ENCODE measurements at regions not wholly inside any gene's neighbourhood (a gene's known extent, or its start where the extent isn't known, plus 50 kb on each side); places are given as distances from the start of the nearest gene placed in this dataset.
"Not testable (repeated sequence)": the region's sequence is repeated elsewhere in the genome, so short reads cannot be mapped to it uniquely, and the experiment has no call there.

DNA sequence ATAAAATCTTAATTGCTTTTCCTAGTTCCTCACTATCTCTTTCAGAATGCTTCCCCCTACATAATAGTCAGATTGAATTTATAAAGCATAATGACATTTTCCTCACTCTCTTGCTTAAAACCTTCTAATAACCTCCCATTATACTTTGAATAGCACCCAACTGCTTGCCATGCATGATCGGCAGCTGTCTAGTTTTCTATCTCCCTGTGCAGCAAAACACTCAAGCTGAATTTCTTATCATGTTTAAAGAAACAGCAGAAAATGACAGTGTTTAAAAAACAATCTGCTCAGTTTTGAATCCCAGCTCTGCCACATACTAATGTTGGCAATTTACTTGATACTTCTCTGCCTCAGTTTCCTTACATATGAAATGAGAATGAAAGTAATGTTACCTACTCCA lies 947.1 kb upstream of the HS3ST1 start:
- Histone ChIP-seq H3K4me1 (ENCODE audit: control insufficient read depth, insufficient read depth, low read length) (no peaks in the 10 kb centered on the region), H3K27me3 (ENCODE audit: control insufficient read depth, insufficient read depth, low read length) (no peaks in the 10 kb centered on the region), H3K36me3 (ENCODE audit: control insufficient read depth, insufficient read depth, low read length) (no peaks in the 10 kb centered on the region), H3K4me3 (ENCODE audit: low read length) (no peak overlapping the region), H3K9me3 (ENCODE audit: control insufficient read depth, low read depth, low read length) (no peaks in the 10 kb centered on the region), H3K27ac (ENCODE audit: low read length) (no peak overlapping the region)
- DNase-seq, result no peak
- 100% methylated on average over 1 of the region's 1 CpG for WGBS (ENCODE audit: insufficient coverage, low lambda C conversion rate)

DNA sequence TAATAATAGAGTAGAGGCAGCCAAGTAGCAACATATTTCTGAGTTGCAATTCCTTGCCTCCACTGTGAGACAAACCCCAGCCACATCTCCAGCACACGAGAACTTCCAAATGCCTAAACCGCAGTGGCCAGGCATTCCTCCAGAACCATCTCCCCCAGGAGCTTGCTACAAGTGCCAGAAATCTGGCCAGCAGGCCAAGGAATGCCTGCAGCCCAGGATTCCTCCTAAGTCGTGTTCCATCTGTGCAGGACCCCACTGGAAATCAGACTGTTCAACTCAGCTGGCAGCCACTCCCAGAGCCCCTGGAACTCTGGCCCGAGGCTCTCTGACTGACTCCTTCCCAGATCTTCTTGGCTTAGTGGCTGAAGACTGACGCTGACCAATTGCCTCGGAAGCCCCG lies 937.2 kb upstream of the HS3ST1 start:
- WGBS (ENCODE audit: insufficient coverage, low lambda C conversion rate), result no CpG with 5 or more reads among the region's 7 CpGs
- not testable (repeated sequence) for H3K27me3 ChIP-seq (ENCODE audit: control insufficient read depth, insufficient read depth, low read length); H3K4me3 ChIP-seq (ENCODE audit: low read length); H3K27ac ChIP-seq (ENCODE audit: low read length); H3K9me3 ChIP-seq (ENCODE audit: control insufficient read depth, low read depth, low read length); DNase-seq; H3K4me1 ChIP-seq (ENCODE audit: control insufficient read depth, insufficient read depth, low read length); H3K36me3 ChIP-seq (ENCODE audit: control insufficient read depth, insufficient read depth, low read length)

DNA sequence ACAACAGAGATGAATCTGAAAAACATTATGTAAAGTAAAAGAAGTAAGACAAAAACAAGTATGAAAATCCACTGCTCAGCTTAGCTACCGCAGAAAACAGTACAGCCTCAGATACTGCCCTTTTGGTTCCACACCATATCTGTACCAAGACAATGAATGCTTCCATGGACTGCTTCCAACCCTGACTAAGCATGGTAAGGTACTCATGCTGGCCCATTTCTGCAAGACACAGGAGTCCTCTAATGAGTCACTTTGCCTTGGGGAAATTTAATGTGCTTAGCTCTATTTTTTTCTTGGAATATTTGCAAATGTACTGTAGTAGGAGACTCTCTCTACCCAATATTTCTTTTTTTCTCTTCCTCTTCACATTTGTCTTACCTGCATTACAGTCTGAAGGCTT lies 931.7 kb upstream of the HS3ST1 start:
- no peaks in the 10 kb centered on the region for H3K27me3 ChIP-seq (ENCODE audit: control insufficient read depth, insufficient read depth, low read length)
- WGBS (ENCODE audit: insufficient coverage, low lambda C conversion rate), result no CpG with 5 or more reads among the region's 1 CpG
- no peak overlapping the region for H3K4me3 ChIP-seq (ENCODE audit: low read length)
- H3K36me3 ChIP-seq (ENCODE audit: control insufficient read depth, insufficient read depth, low read length), result no peaks in the 10 kb centered on the region
- no peaks in the 10 kb centered on the region for H3K9me3 ChIP-seq (ENCODE audit: control insufficient read depth, low read depth, low read length)
- no peak overlapping the region for H3K27ac ChIP-seq (ENCODE audit: low read length)
- DNase-seq, result no peak
- no peaks in the 10 kb centered on the region for H3K4me1 ChIP-seq (ENCODE audit: control insufficient read depth, insufficient read depth, low read length)

DNA sequence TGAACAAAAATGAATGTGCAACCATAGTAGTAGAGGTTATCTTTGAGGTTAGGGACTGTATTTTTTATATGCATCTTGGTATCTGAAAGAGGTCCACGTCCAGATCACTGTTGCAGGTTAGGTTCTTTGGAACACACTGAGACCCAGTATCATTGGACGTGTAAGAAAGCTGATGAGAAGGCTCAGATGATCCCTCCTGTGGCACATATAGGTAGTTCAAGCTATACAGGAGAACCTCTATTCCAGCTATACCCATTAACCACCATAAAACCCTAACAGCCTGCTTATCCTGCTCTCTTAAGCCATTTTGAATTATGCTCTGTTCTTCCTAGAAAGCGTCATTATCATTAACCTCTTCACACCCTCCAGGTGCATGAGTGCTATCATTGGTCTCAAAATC lies 930.7 kb upstream of the HS3ST1 start:
- H3K9me3 ChIP-seq (ENCODE audit: control insufficient read depth, low read depth, low read length), result no peaks in the 10 kb centered on the region
- no peak overlapping the region for H3K27ac ChIP-seq (ENCODE audit: low read length)
- H3K36me3 ChIP-seq (ENCODE audit: control insufficient read depth, insufficient read depth, low read length), result no peaks in the 10 kb centered on the region
- H3K4me1 ChIP-seq (ENCODE audit: control insufficient read depth, insufficient read depth, low read length), result no peaks in the 10 kb centered on the region
- H3K27me3 ChIP-seq (ENCODE audit: control insufficient read depth, insufficient read depth, low read length), result no peaks in the 10 kb centered on the region
- H3K4me3 ChIP-seq (ENCODE audit: low read length), result no peak overlapping the region
- WGBS (ENCODE audit: insufficient coverage, low lambda C conversion rate), result 67% methylated on average over 1 of the region's 3 CpGs
- peak in 1 of 2 donors; percentile 8 for DNase-seq

DNA sequence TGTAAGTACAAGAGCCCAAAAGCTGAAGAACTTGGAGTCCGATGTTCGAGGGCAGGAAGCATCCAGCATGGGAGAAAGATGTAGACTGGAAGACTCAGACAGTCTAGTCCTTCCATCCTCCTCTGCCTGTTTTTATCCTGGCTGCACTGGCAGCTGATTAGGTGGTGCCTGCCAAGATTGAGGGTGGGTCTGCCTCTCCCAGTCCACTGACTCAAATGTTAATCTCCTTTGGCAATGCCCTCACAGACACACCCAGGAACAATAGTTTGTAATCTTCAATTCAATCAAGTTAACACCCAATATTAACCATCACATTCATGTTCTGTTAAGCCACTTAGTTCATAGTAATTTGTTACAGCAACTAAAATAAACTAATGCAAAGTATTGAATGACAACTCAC lies 904.4 kb upstream of the HS3ST1 start:
- no CpG with 5 or more reads among the region's 2 CpGs for WGBS (ENCODE audit: insufficient coverage, low lambda C conversion rate)
- not testable (repeated sequence) for H3K4me1 ChIP-seq (ENCODE audit: control insufficient read depth, insufficient read depth, low read length); H3K27ac ChIP-seq (ENCODE audit: low read length); H3K36me3 ChIP-seq (ENCODE audit: control insufficient read depth, insufficient read depth, low read length); H3K9me3 ChIP-seq (ENCODE audit: control insufficient read depth, low read depth, low read length); H3K4me3 ChIP-seq (ENCODE audit: low read length); H3K27me3 ChIP-seq (ENCODE audit: control insufficient read depth, insufficient read depth, low read length); DNase-seq

DNA sequence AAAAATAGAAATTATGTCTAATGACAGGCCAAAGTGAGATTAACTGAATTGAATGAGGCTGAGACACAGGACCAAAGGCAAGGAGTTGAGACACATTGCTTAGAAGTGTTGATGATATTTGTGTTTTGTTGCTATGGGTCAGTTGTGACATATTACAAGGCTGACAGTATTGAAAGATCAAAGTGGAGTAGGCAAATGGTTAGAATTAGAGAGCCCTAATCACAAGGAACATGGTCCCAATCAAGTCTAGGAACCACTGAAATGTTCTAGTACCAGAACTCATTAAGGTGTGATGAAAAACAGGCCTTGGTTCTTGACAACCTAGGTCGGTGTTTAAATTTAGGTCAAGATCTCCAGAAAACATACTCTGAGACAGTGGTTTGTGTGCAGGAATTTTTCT lies 896.3 kb upstream of the HS3ST1 start:
- Histone ChIP-seq H3K9me3 (ENCODE audit: control insufficient read depth, low read depth, low read length) (no peaks in the 10 kb centered on the region), H3K27me3 (ENCODE audit: control insufficient read depth, insufficient read depth, low read length) (no peaks in the 10 kb centered on the region), H3K36me3 (ENCODE audit: control insufficient read depth, insufficient read depth, low read length) (no peaks in the 10 kb centered on the region), H3K4me1 (ENCODE audit: control insufficient read depth, insufficient read depth, low read length) (no peaks in the 10 kb centered on the region), H3K27ac (ENCODE audit: low read length) (no peak overlapping the region), H3K4me3 (ENCODE audit: low read length) (no peak overlapping the region)
- no peak for DNase-seq
- WGBS (ENCODE audit: insufficient coverage, low lambda C conversion rate), result no CpG with 5 or more reads among the region's 1 CpG

DNA sequence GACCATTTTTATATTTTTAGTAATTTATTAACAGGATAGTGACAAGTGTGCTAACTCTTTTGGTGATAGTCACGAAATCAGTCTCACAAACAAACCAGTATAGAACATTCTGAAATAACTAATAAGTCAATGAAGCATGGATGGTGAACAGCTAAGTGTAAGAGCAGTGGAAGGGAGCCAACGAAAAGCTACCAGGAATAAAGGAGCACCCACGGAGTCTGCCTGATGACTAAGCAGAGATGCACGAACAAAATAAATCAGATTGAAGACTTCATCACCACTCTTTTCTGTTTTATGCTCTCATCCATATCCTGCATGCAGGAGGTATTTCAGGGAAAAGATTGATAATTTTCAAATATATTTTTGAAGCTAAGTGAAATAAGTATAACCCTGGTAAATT lies 891.1 kb upstream of the HS3ST1 start:
- Histone ChIP-seq H3K27ac (ENCODE audit: low read length) (no peak overlapping the region), H3K4me3 (ENCODE audit: low read length) (no peak overlapping the region), H3K4me1 (ENCODE audit: control insufficient read depth, insufficient read depth, low read length) (no peaks in the 10 kb centered on the region), H3K36me3 (ENCODE audit: control insufficient read depth, insufficient read depth, low read length) (no peaks in the 10 kb centered on the region), H3K9me3 (ENCODE audit: control insufficient read depth, low read depth, low read length) (no peaks in the 10 kb centered on the region), H3K27me3 (ENCODE audit: control insufficient read depth, insufficient read depth, low read length) (no peaks in the 10 kb centered on the region)
- WGBS (ENCODE audit: insufficient coverage, low lambda C conversion rate), result 83% methylated on average over 1 of the region's 4 CpGs
- DNase-seq, result no peak

DNA sequence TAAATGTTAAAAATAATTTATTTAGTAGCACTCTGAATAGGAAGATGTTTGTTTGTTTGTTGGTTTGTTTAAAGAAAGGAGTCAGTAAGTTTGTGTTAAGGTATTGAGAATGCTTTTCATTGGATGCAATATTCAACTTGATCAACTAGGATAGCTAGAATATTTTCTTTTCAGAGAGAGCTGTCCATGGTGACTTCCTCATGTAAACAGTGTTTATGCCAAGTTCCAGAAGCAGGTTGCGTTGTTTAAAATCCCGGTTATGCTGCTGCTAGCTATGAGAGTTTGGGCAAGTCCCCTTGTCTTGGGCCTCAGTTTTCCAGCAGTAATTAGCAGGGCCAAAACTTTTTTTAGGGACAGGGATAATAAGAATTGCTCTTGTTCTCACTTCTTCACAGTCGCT lies 876.2 kb upstream of the HS3ST1 start:
- DNase-seq, result no peak
- no peaks in the 10 kb centered on the region for H3K4me1 ChIP-seq (ENCODE audit: control insufficient read depth, insufficient read depth, low read length)
- no peak overlapping the region for H3K4me3 ChIP-seq (ENCODE audit: low read length)
- no peaks in the 10 kb centered on the region for H3K9me3 ChIP-seq (ENCODE audit: control insufficient read depth, low read depth, low read length)
- H3K27me3 ChIP-seq (ENCODE audit: control insufficient read depth, insufficient read depth, low read length), result no peaks in the 10 kb centered on the region
- 80% methylated on average over 2 of the region's 3 CpGs for WGBS (ENCODE audit: insufficient coverage, low lambda C conversion rate)
- no peaks in the 10 kb centered on the region for H3K36me3 ChIP-seq (ENCODE audit: control insufficient read depth, insufficient read depth, low read length)
- no peak overlapping the region for H3K27ac ChIP-seq (ENCODE audit: low read length)

DNA sequence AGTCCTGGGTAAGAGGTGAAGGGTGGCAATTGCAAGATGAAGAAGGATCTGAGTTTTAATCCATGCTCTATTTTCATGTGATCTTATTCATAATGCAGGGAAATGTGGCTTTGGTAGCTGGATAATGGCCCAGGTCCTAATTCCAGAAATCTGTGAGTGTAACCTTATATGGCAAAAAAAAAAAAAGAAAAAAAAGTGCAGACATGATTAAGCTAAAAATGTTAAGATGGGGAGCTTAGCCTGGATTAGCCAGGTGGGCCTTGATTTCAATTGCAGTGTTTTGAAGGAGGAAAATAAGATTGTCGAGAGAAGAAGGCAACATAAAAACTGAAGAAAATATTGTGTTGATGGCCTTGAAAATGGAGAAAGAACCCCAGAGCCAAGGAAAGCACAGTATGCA lies 867.7 kb upstream of the HS3ST1 start:
- H3K36me3 ChIP-seq (ENCODE audit: control insufficient read depth, insufficient read depth, low read length), result no peaks in the 10 kb centered on the region
- no peak for DNase-seq
- H3K4me1 ChIP-seq (ENCODE audit: control insufficient read depth, insufficient read depth, low read length), result no peaks in the 10 kb centered on the region
- no peak overlapping the region for H3K27ac ChIP-seq (ENCODE audit: low read length)
- WGBS (ENCODE audit: insufficient coverage, low lambda C conversion rate), result 100% methylated on average over 1 of the region's 1 CpG
- no peak overlapping the region for H3K4me3 ChIP-seq (ENCODE audit: low read length)
- H3K9me3 ChIP-seq (ENCODE audit: control insufficient read depth, low read depth, low read length), result no peaks in the 10 kb centered on the region
- no peaks in the 10 kb centered on the region for H3K27me3 ChIP-seq (ENCODE audit: control insufficient read depth, insufficient read depth, low read length)

DNA sequence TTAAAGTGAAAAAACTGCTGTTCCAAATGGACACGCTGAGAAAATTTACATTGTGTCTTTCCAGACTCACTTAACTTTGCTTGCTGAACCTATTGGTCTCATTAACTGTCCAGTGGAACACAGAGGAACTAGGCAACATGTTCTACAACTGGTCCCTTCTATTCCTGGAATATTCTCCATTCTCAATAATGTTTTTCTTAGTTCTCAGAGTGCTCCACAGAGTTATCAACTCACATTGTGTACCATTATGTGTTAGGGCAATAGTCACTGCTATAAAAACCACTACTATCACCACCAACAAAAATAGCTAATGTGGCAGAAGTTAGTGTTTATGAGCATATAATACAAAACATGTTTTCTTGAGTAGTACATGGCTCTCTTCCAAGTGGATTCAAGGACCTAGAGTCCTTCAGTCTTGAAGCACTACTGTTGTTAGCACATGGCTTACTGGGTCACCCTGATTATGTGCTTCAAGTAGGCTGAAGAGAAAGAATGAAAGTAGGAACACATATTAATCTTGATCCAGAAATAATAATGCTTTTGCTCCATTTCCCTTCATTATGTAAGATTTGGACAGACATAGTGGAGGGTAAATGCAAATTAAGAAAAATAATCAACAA lies 865.3 kb upstream of the HS3ST1 start:
- Histone ChIP-seq H3K4me1 (ENCODE audit: control insufficient read depth, insufficient read depth, low read length) (no peaks in the 10 kb centered on the region), H3K9me3 (ENCODE audit: control insufficient read depth, low read depth, low read length) (no peaks in the 10 kb centered on the region), H3K36me3 (ENCODE audit: control insufficient read depth, insufficient read depth, low read length) (no peaks in the 10 kb centered on the region), H3K4me3 (ENCODE audit: low read length) (no peak overlapping the region), H3K27ac (ENCODE audit: low read length) (no peak overlapping the region), H3K27me3 (ENCODE audit: control insufficient read depth, insufficient read depth, low read length) (no peaks in the 10 kb centered on the region)
- no CpG with 5 or more reads among the region's 1 CpG for WGBS (ENCODE audit: insufficient coverage, low lambda C conversion rate)
- no peak for DNase-seq

DNA sequence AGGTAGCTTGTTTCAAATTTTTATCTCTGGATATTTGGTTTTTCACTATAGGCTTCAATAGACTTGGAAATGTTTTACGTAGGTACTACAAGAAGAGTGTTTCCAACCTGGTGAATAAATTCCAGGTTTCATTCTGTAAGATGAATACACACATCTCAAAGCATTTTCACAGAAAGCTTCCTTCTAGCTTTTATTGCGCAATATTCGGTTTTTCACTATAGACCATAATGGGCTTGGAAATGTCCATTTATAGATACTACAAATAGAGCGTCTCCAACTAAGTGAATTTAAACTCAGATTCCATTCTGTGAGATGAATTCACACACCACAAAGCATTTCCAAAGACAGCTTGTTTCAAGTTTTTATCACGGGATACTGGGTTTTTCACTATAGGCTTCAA lies 857.7 kb upstream of the HS3ST1 start:
- H3K9me3 ChIP-seq (ENCODE audit: control insufficient read depth, low read depth, low read length), result no peaks in the 10 kb centered on the region
- DNase-seq, result no peak
- H3K4me3 ChIP-seq (ENCODE audit: low read length), result no peak overlapping the region
- no peak overlapping the region for H3K27ac ChIP-seq (ENCODE audit: low read length)
- WGBS (ENCODE audit: insufficient coverage, low lambda C conversion rate), result 100% methylated on average over 4 of the region's 5 CpGs
- H3K27me3 ChIP-seq (ENCODE audit: control insufficient read depth, insufficient read depth, low read length), result no peaks in the 10 kb centered on the region
- no peaks in the 10 kb centered on the region for H3K4me1 ChIP-seq (ENCODE audit: control insufficient read depth, insufficient read depth, low read length)
- no peaks in the 10 kb centered on the region for H3K36me3 ChIP-seq (ENCODE audit: control insufficient read depth, insufficient read depth, low read length)
